NB4 (cell line): ENCODE measurements at regions not wholly inside any gene's neighbourhood (a gene's known extent, or its start where the extent isn't known, plus 50 kb on each side); places are given as distances from the start of the nearest gene placed in this dataset.

Experiments used
- DNase-seq: peaks from one replicate; pipeline ENCODE4 v3.0.0; 2010; ENCODE audit warnings: low read depth
- H3K4me3 ChIP-seq: one replicate; pipeline ENCODE4 v1.5.1; 2011; ENCODE audit warnings: mild to moderate bottlenecking, low read depth, low read length, moderate library complexity
- MAX ChIP-seq: IDR thresholded peaks from 2 replicates; pipeline ENCODE4 v1.6.1; 2011; ENCODE audit warnings: low read depth, low read length
- MYC ChIP-seq: IDR thresholded peaks from 2 replicates; pipeline ENCODE4 v1.6.1; 2011; ENCODE audit warnings: low read depth, low read length
- POLR2A ChIP-seq: IDR thresholded peaks from 2 replicates; pipeline ENCODE4 v1.6.1; 2011; ENCODE audit warnings: mild to moderate bottlenecking; ENCODE audit not compliant: insufficient read length; ENCODE audit errors: extremely low read depth
- TF ChIP-seq, protein P1 (sequence below): IDR thresholded peaks from one replicate; pipeline ENCODE4 v1.5.1; 2012; ENCODE audit warnings: low read depth, low read length

DNA sequence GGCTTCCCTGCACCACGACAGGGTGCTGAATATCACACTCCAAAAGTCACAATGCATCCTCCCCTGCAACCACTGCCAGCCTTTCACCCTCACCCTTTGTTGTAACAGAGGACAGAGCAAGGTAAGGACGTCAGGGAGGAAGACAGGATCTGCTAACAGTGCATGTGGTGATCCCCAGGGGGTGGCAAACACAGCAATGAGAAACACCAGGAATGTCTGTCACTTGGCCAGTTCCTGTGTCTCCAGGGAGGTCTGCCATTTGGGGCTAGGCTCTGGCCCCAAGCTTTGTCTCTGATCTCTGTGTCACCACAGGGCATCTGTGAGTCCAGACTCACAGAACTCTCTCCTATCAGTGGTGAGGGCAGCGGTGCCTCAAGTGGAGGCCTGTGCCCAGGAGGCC is 54.3 kb upstream of the SLC24A5 start:
- TF ChIP-seq MYC (no peak), POLR2A (no peak), MAX (no peak)
- TF ChIP-seq, protein P1, sequence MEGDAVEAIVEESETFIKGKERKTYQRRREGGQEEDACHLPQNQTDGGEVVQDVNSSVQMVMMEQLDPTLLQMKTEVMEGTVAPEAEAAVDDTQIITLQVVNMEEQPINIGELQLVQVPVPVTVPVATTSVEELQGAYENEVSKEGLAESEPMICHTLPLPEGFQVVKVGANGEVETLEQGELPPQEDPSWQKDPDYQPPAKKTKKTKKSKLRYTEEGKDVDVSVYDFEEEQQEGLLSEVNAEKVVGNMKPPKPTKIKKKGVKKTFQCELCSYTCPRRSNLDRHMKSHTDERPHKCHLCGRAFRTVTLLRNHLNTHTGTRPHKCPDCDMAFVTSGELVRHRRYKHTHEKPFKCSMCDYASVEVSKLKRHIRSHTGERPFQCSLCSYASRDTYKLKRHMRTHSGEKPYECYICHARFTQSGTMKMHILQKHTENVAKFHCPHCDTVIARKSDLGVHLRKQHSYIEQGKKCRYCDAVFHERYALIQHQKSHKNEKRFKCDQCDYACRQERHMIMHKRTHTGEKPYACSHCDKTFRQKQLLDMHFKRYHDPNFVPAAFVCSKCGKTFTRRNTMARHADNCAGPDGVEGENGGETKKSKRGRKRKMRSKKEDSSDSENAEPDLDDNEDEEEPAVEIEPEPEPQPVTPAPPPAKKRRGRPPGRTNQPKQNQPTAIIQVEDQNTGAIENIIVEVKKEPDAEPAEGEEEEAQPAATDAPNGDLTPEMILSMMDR: no peak

More for the DNA sequence above, 54.3 kb upstream of the SLC24A5 start:
- no peak overlapping the region for H3K4me3 ChIP-seq
- DNase-seq: no peak
